GM12878 (cell line): ENCODE measurements at regions not wholly inside any gene's neighbourhood (a gene's known extent, or its start where the extent isn't known, plus 50 kb on each side); places are given as distances from the start of the nearest gene placed in this dataset.

Experiments used
- ATAC-seq: fragments of 200-7000 bp; cut with Tn5 transposase; 3 replicates; pipeline ENCODE4 v1.9.1; 2020; ENCODE audit warnings: mild to moderate bottlenecking, moderate library complexity
- BruUV-seq: library from RNA; stranded (reverse); fragments of 400-500 nt; replicated peaks from 2 replicates; lab custom pipeline; 2021; lab: Mats Ljungman, UMichigan
- CTCF ChIA-PET: fragments of 300-600 bp; sonication (Branson Sonifier 250); formaldehyde crosslinking; extraction: SDS; loops from one replicate; lab custom pipeline; 2021; ENCODE audit warnings: inconsistent platforms; lab: Yijun Ruan, JAX
- POLR2A ChIA-PET: fragments of 350-600 bp; formaldehyde crosslinking; extraction: SDS; loops from one replicate; lab custom pipeline; 2021; ENCODE audit warnings: inconsistent platforms; lab: Charles Lee
- RAD21 ChIA-PET: fragments of 300-600 bp; sonication (Branson Sonifier 250); formaldehyde crosslinking; loops from one replicate; lab custom pipeline; 2023; ENCODE audit warnings: antibody characterized with exemption; ENCODE audit not compliant: unreplicated experiment; lab: Charles Lee
- SMC1A ChIA-PET: fragments of 300-600 bp; sonication (Branson Sonifier 250); formaldehyde crosslinking; loops from one replicate; lab custom pipeline; 2023; ENCODE audit not compliant: unreplicated experiment, uncharacterized antibody; lab: Charles Lee
- DNase-seq: peaks from one replicate; pipeline ENCODE4 v3.0.0-alpha.2; 2011; ENCODE audit warnings: low read depth, low spot score
- FAIRE-seq: peaks from 3 replicates; lab custom pipeline; 2011; peaks lifted over from hg19 to GRCh38; lab: Jason Lieb, UNC
- H2AFZ ChIP-seq: 2 replicates; pipeline ENCODE4 v1.6.0; 2011; ENCODE audit warnings: low read depth, low read length, control low read depth; ENCODE audit not compliant: control insufficient read depth
- H3K27ac ChIP-seq: 2 replicates; pipeline ENCODE4 v1.5.1; 2011; ENCODE audit warnings: control low read depth; ENCODE audit not compliant: control insufficient read depth, insufficient read depth
- H3K27me3 ChIP-seq, 2 experiments: replicated peaks in 1 of 2; 2 replicates each; pipeline versions ENCODE4 v1.6.0 to v1.6.1; 2011; ENCODE audit warnings: low read length in 1 of 2; ENCODE audit not compliant: control insufficient read depth in 2 of 2, insufficient read depth in 2 of 2
- H3K36me3 ChIP-seq, 2 experiments: 2 replicates each; pipeline ENCODE4 v1.5.1; 2011; ENCODE audit warnings: low read length in 1 of 2; ENCODE audit not compliant: control insufficient read depth in 2 of 2, insufficient read depth in 2 of 2
- H3K4me1 ChIP-seq: 2 replicates; pipeline ENCODE4 v1.6.1; 2011; ENCODE audit warnings: mild to moderate bottlenecking, low read length, moderate library complexity, mixed read lengths; ENCODE audit not compliant: control insufficient read depth, insufficient read depth
- H3K4me2 ChIP-seq: 2 replicates; pipeline ENCODE4 v1.6.0; 2011; ENCODE audit warnings: control low read depth; ENCODE audit not compliant: control insufficient read depth, insufficient read depth
- H3K4me3 ChIP-seq: fragments of 200-600 bp; sonication (generic); 2 replicates; pipeline ENCODE4 v1.5.1; 2016
- H3K79me2 ChIP-seq: 2 replicates; pipeline ENCODE4 v1.6.0; 2011; ENCODE audit warnings: low read length; ENCODE audit not compliant: control insufficient read depth, insufficient read depth
- H3K9ac ChIP-seq: 2 replicates; pipeline ENCODE4 v1.8.0; 2011; ENCODE audit warnings: low read length, control low read depth, mixed read lengths; ENCODE audit not compliant: control insufficient read depth, insufficient read depth
- H3K9me3 ChIP-seq: replicated peaks from 3 replicates; pipeline ENCODE4 v1.5.1; 2011; ENCODE audit warnings: mild to moderate bottlenecking, low read length; ENCODE audit not compliant: control insufficient read depth, insufficient read depth
- H4K20me1 ChIP-seq: 2 replicates; pipeline ENCODE4 v1.6.0; 2011; ENCODE audit not compliant: control insufficient read depth, insufficient read depth
- ATF2 ChIP-seq: IDR thresholded peaks from 2 replicates; pipeline ENCODE4 v1.6.1; 2012; ENCODE audit warnings: low read length, inconsistent platforms
- BCL11A ChIP-seq: IDR thresholded peaks from 2 replicates; pipeline ENCODE4 v1.6.1; 2011; ENCODE audit warnings: low read depth, low read length
- CHD4 ChIP-seq: fragments of 200-600 bp; sonication (generic); IDR thresholded peaks from 2 replicates; pipeline ENCODE4 v1.6.1; 2016; ENCODE audit warnings: mild to moderate bottlenecking
- CREM ChIP-seq: IDR thresholded peaks from 2 replicates; pipeline ENCODE4 v1.6.1; 2014; ENCODE audit warnings: antibody characterized with exemption, low read depth
- GATAD2B ChIP-seq: fragments of 450-650 bp; conservative IDR thresholded peaks from 2 replicates; pipeline ENCODE4 v1.6.1; 2017; ENCODE audit warnings: low read depth, mild to moderate bottlenecking, moderate library complexity
- HDAC6 ChIP-seq: fragments of 200-600 bp; sonication (generic); IDR thresholded peaks from one replicate; pipeline ENCODE4 v1.8.0; 2017; ENCODE audit warnings: antibody characterized with exemption; ENCODE audit not compliant: unreplicated experiment
- MEF2A ChIP-seq: IDR thresholded peaks from 2 replicates; pipeline ENCODE4 v1.6.1; 2011; ENCODE audit warnings: low read depth, mild to moderate bottlenecking, low read length, moderate library complexity; ENCODE audit not compliant: insufficient read depth
- MLLT1 ChIP-seq: fragments of 450-650 bp; IDR thresholded peaks from 2 replicates; pipeline ENCODE4 v1.6.1; 2016; ENCODE audit warnings: mild to moderate bottlenecking
- MTA2 ChIP-seq: fragments of 450-650 bp; IDR thresholded peaks from 2 replicates; pipeline ENCODE4 v1.6.1; 2016; ENCODE audit warnings: low read depth, mild to moderate bottlenecking, moderate library complexity
- MYB ChIP-seq: fragments of 150-350 bp; IDR thresholded peaks from 2 replicates; pipeline ENCODE4 v1.6.1; 2014; ENCODE audit warnings: mild to moderate bottlenecking, low read depth, low read length, borderline replicate concordance
- NBN ChIP-seq: fragments of 450-650 bp; IDR thresholded peaks from 2 replicates; pipeline ENCODE4 v1.6.1; 2016
- PAX8 ChIP-seq: fragments of 450-650 bp; IDR thresholded peaks from 2 replicates; pipeline ENCODE4 v1.6.1; 2017; ENCODE audit warnings: mild to moderate bottlenecking, moderate library complexity
- RB1 ChIP-seq: fragments of 450-650 bp; formaldehyde crosslinking; IDR thresholded peaks from 2 replicates; pipeline ENCODE4 v1.6.1; 2017; ENCODE audit warnings: mild to moderate bottlenecking, borderline replicate concordance
- RCOR1 ChIP-seq: conservative IDR thresholded peaks from 2 replicates; pipeline ENCODE4 v1.6.1; 2012; ENCODE audit warnings: low read depth, low read length, improper control_type of control experiment
- SIN3A ChIP-seq: IDR thresholded peaks from 2 replicates; pipeline ENCODE4 v1.6.1; 2012; ENCODE audit warnings: low read depth, low read length, improper control_type of control experiment
- TCF3 ChIP-seq: IDR thresholded peaks from 2 replicates; pipeline ENCODE4 v1.6.1; 2012; ENCODE audit warnings: low read depth, mild to moderate bottlenecking, low read length, borderline replicate concordance; ENCODE audit not compliant: insufficient read depth
- WRNIP1 ChIP-seq: IDR thresholded peaks from 2 replicates; pipeline ENCODE4 v1.6.1; 2011; ENCODE audit warnings: low read depth, low read length, improper control_type of control experiment, borderline replicate concordance
- YY1 ChIP-seq: IDR thresholded peaks from 2 replicates; pipeline ENCODE4 v1.6.1; 2011; ENCODE audit warnings: low read depth, mild to moderate bottlenecking, low read length
- ZBED1 ChIP-seq: IDR thresholded peaks from 2 replicates; pipeline ENCODE4 v1.6.1; 2016; ENCODE audit warnings: borderline replicate concordance
- ZBTB40 ChIP-seq: fragments of 450-650 bp; IDR thresholded peaks from 2 replicates; pipeline ENCODE4 v1.6.1; 2016; ENCODE audit warnings: mild to moderate bottlenecking, moderate library complexity, borderline replicate concordance
- WGBS: methylation state at CpG from one replicate; pipeline ENCODE4 v1.1.6; 2016; ENCODE audit warnings: low lambda C conversion rate; ENCODE audit not compliant: insufficient replicate concordance, insufficient coverage; ENCODE audit errors: missing lambda C conversion rate; 5-methylcytosine and 5-hydroxymethylcytosine counted together
- in situ Hi-C: fragments of 300-500 bp; cut with MboI; formaldehyde crosslinking; loops from 9 replicates; pipeline ENCODE4 v1.14.3; 2018; ENCODE audit warnings: mixed read lengths
- intact Hi-C: fragments of 100-400 bp; cut with micrococcal nuclease; formaldehyde crosslinking; loops from one replicate; pipeline ENCODE4 v1.14.2; 2022; ENCODE audit not compliant: unreplicated experiment

- CTCF ChIA-PET, result no interaction called here
- SMC1A ChIA-PET, result no interaction called here
Measured at GRCh38 chr13:73681015-73681414, 453.2 kb downstream of the KLF12 start.

More at GRCh38 chr13:73681015-73681414, 453.2 kb downstream of the KLF12 start:
- no TSS peak for BruUV-seq
- intact Hi-C loops (no loop called here), in situ Hi-C loops (no loop called here)
- Histone ChIP-seq H3K36me3 (no peaks in the 10 kb centered on the region), H2AFZ (no peak overlapping the region), H3K9ac (no peak overlapping the region), H3K4me3 (no peak overlapping the region), H3K4me2 (no peak overlapping the region), H3K27me3 (no peaks in the 10 kb centered on the region), H4K20me1 (no peaks in the 10 kb centered on the region), H3K79me2 (no peaks in the 10 kb centered on the region), H3K9me3 (no peaks in the 10 kb centered on the region), H3K27ac (no peak overlapping the region), H3K4me1 (no peaks in the 10 kb centered on the region)
- TF ChIP-seq MYB (no peak), GATAD2B (no peak), CHD4 (no peak), BCL11A (no peak), HDAC6 (no peak), ZBTB40 (no peak), CREM (no peak), MTA2 (no peak), YY1 (no peak), MLLT1 (no peak), TCF3 (no peak), RB1 (no peak), RCOR1 (no peak), MEF2A (no peak), WRNIP1 (no peak), NBN (no peak), ATF2 (no peak), SIN3A (no peak), ZBED1 (no peak), PAX8 (no peak)
- FAIRE-seq (no peak), ATAC-seq (no peak), DNase-seq (no peak)
- ChIA-PET RAD21 (no interaction called here), POLR2A (no interaction called here)
- 16% methylated on average over 3 of the region's 3 CpGs for WGBS
